Kidney (tissue), 13 donors: ENCODE measurements at regions not wholly inside any gene's neighbourhood (a gene's known extent, or its start where the extent isn't known, plus 50 kb on each side); places are given as distances from the start of the nearest gene placed in this dataset.

Experiments used
- DNase-seq, 5 donors: peaks; one replicate each; pipeline ENCODE4 v3.0.0-alpha.2; 2013 to 2020
- FAIRE-seq: peaks from 2 replicates; lab custom pipeline; 2012; peaks lifted over from hg19 to GRCh38; lab: Jason Lieb, UNC
- H3K27ac ChIP-seq, 2 donors: one replicate each; pipeline ENCODE4 v1.7.0; 2013; ENCODE audit warnings: low read depth in 2 of 2, low read length in 2 of 2, inconsistent platforms in 1 of 2
- H3K27me3 ChIP-seq: one replicate; pipeline ENCODE4 v1.7.1; 2013; ENCODE audit warnings: low read length, inconsistent platforms; ENCODE audit not compliant: control insufficient read depth, insufficient read depth
- H3K36me3 ChIP-seq, 3 donors: one replicate each; pipeline versions ENCODE4 v1.7.0 to v1.7.1; 2013; ENCODE audit warnings: low read length in 3 of 3, control low read depth in 1 of 3, inconsistent platforms in 1 of 3; ENCODE audit not compliant: insufficient read depth in 3 of 3, control insufficient read depth in 2 of 3
- H3K4me1 ChIP-seq, 3 donors: one replicate each; pipeline versions ENCODE4 v1.7.0 to v1.7.1; 2013; ENCODE audit warnings: low read length in 3 of 3, inconsistent platforms in 1 of 3, low read depth in 1 of 3; ENCODE audit not compliant: control insufficient read depth in 2 of 3, insufficient read depth in 2 of 3
- H3K4me3 ChIP-seq, 3 donors: one replicate each; pipeline versions ENCODE4 v1.7.0 to v1.8.1; 2013; ENCODE audit warnings: low read length in 3 of 3, control low read depth in 1 of 3, inconsistent platforms in 1 of 3
- H3K9ac ChIP-seq, 3 donors: one replicate each; pipeline versions ENCODE4 v1.7.0 to v1.7.1; 2013; ENCODE audit warnings: low read length in 3 of 3, control low read depth in 1 of 3, inconsistent platforms in 1 of 3
- H3K9me3 ChIP-seq, 3 donors: one replicate each; pipeline versions ENCODE4 v1.7.0 to v1.7.1; 2013; ENCODE audit warnings: low read length in 3 of 3, control low read depth in 1 of 3, inconsistent platforms in 1 of 3; ENCODE audit not compliant: control insufficient read depth in 2 of 3, insufficient read depth in 1 of 3
- intact Hi-C: fragments of 100-400 bp; cut with DNase I; formaldehyde crosslinking; loops from one replicate; pipeline ENCODE4 v1.11.1; 2022
- TF ChIP-seq, protein P1 (sequence below): IDR thresholded peaks from 3 replicates; pipeline ENCODE4 v1.5.1; 2012; ENCODE audit warnings: mild to moderate bottlenecking, moderate library complexity, borderline replicate concordance; ENCODE audit not compliant: insufficient read depth; ENCODE audit errors: extremely low read depth
- donor health status: control.
- donor health status: control.
- donor health status: control.
- donor health status: control.
- donor health status: control.
- donor health status: DM: yes; HTN: yes; CAD: no.
- donor health status: Normal renal cell carcinoma (clear cell type).

DNA sequence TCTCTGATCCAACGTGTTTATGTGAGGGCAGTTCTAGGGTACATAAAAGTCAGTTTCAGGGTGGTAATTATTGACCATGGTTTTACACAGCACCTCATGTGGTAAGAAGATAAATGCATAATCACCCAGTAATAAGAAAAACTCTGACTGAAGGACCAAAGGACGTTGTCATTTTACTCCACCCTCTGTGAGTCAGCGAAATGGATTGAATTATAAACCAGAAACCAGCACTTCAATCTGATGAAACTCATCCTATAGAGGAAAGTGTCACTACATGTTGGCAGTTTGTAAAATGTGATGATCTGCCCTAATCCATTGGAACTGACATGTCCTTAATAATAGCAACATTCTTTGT lies 406.8 kb downstream of the KLF5 start:
- DNase-seq (no peak), FAIRE-seq (no peak)
- H3K4me1 ChIP-seq, result no peaks in the 10 kb centered on the region
- H3K27ac ChIP-seq, result no peak overlapping the region
- H3K9me3 ChIP-seq, result no peaks in the 10 kb centered on the region
- TF ChIP-seq, protein P1, sequence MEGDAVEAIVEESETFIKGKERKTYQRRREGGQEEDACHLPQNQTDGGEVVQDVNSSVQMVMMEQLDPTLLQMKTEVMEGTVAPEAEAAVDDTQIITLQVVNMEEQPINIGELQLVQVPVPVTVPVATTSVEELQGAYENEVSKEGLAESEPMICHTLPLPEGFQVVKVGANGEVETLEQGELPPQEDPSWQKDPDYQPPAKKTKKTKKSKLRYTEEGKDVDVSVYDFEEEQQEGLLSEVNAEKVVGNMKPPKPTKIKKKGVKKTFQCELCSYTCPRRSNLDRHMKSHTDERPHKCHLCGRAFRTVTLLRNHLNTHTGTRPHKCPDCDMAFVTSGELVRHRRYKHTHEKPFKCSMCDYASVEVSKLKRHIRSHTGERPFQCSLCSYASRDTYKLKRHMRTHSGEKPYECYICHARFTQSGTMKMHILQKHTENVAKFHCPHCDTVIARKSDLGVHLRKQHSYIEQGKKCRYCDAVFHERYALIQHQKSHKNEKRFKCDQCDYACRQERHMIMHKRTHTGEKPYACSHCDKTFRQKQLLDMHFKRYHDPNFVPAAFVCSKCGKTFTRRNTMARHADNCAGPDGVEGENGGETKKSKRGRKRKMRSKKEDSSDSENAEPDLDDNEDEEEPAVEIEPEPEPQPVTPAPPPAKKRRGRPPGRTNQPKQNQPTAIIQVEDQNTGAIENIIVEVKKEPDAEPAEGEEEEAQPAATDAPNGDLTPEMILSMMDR, result no peak
- H3K36me3 ChIP-seq, result no peaks in the 10 kb centered on the region
- intact Hi-C loops, result no loop called here
- no peaks in the 10 kb centered on the region for H3K27me3 ChIP-seq
- H3K9ac ChIP-seq, result no peak overlapping the region
- no peak overlapping the region for H3K4me3 ChIP-seq

DNA sequence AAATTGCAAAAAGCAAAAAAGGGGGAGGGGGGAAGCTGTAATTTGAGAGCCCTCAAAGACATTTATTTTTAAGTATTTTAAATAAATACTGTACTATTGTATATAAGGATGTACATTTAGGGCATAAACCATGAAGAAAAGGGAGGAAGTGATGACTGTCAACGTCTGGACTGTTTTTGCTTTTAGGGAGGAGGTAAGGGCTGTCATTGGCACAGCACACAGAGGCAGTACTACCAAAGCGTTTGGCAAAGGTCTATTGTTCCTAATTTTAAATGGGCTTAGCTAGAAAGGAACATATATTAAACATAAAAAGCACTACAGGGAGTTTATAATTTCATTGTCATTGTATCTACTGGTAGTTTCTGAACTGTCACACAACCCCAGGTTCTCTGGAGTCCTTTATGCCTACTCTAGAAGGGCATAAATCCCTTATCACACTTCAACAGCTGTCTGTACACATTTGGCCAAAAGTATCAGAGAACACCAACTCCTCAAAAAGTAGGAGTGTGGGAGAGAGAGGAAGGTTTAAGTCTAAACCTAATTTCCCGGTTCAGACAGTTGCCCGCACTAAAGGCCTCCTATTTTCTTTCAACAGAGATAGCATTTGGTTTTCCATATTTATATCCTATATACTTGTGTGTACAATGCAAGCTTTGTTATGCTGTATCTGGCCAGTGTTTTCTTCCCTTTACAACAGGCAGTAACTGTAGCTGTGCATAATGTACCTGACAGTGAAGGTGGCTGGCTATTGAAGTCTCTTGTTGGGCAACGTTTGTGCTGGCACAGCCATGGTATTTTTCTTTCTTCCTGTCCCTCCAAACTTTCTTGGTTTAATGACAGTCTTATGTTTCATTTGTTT lies 406.2 kb downstream of the KLF5 start:
- no peaks in the 10 kb centered on the region for H3K27me3 ChIP-seq
- FAIRE-seq (no peak), DNase-seq (no peak)
- no peaks in the 10 kb centered on the region for H3K4me1 ChIP-seq
- H3K9me3 ChIP-seq, result no peaks in the 10 kb centered on the region
- intact Hi-C loops, result no loop called here
- no peak overlapping the region for H3K4me3 ChIP-seq
- no peaks in the 10 kb centered on the region for H3K36me3 ChIP-seq
- no peak overlapping the region for H3K9ac ChIP-seq
- H3K27ac ChIP-seq, result no peak overlapping the region
- TF ChIP-seq, protein P1, result no peak

DNA sequence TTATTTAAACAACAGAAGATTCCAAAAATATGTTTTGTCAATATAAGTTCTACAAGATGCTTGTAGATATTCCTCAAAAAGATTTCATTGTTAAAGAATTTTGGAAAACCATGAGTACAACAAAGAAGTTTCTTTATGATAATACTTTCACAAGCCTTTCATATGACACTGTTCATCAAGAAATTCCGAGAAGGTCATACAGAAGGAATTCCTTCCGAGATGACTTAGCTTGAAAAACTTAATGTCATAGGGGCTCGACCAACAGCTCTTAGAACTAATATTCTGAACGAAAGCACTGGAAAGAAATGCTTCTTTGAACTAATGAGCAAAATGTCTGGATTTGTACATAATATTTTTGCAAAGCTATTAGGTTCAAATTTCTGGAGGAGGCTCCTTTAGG lies 403.4 kb downstream of the KLF5 start:
- no peaks in the 10 kb centered on the region for H3K4me1 ChIP-seq
- TF ChIP-seq, protein P1, result no peak
- no peaks in the 10 kb centered on the region for H3K9me3 ChIP-seq
- FAIRE-seq (no peak), DNase-seq (no peak)
- no peak overlapping the region for H3K4me3 ChIP-seq
- no peak overlapping the region for H3K9ac ChIP-seq
- H3K36me3 ChIP-seq, result no peaks in the 10 kb centered on the region
- intact Hi-C loops, result no loop called here
- H3K27ac ChIP-seq, result no peak overlapping the region
- no peaks in the 10 kb centered on the region for H3K27me3 ChIP-seq
